Ascending aorta (tissue), 2 donors: ENCODE measurements at regions not wholly inside any gene's neighbourhood (a gene's known extent, or its start where the extent isn't known, plus 50 kb on each side); places are given as distances from the start of the nearest gene placed in this dataset.

Experiments
- DNase-seq, 2 donors: peaks; one replicate each; pipeline ENCODE4 v3.0.0-alpha.2; 2019; ENCODE audit warnings: low spot score in 2 of 2
- H3K27ac ChIP-seq, 2 donors: fragments of 200-600 bp; sonication (generic); one replicate each; pipeline ENCODE4 v1.5.1; 2016 to 2017; ENCODE audit warnings: mild to moderate bottlenecking in 1 of 2
- H3K27me3 ChIP-seq: fragments of 200-600 bp; sonication (generic); one replicate; pipeline ENCODE4 v1.5.1; 2017
- H3K36me3 ChIP-seq, 2 donors: fragments of 200-600 bp; sonication (generic); one replicate each; pipeline ENCODE4 v1.5.1; 2016
- H3K4me1 ChIP-seq, 2 donors: fragments of 200-600 bp; sonication (generic); one replicate each; pipeline ENCODE4 v1.5.1; 2016 to 2017; ENCODE audit warnings: mild to moderate bottlenecking in 1 of 2
- H3K4me3 ChIP-seq, 2 donors: fragments of 200-600 bp; sonication (generic); one replicate each; pipeline ENCODE4 v1.5.1; 2016 to 2017; ENCODE audit warnings: mild to moderate bottlenecking in 1 of 2
- H3K9me3 ChIP-seq, 2 donors: fragments of 200-600 bp; sonication (generic); one replicate each; pipeline ENCODE4 v1.5.1; 2016
- intact Hi-C: fragments of 100-400 bp; cut with DNase I; formaldehyde crosslinking; loops from one replicate; pipeline ENCODE4 v1.15.1; 2023
- TF ChIP-seq, protein P1 (sequence below), 3 experiments: fragments of 200-600 bp in 2 of 3; fragments of 450-650 bp in 1 of 3; sonication (generic) in 2 of 3; IDR thresholded peaks; one replicate each; pipeline ENCODE4 v1.5.1; 2016 to 2019; ENCODE audit warnings: antibody characterized with exemption in 3 of 3, mild to moderate bottlenecking in 1 of 3, moderate library complexity in 1 of 3

DNA sequence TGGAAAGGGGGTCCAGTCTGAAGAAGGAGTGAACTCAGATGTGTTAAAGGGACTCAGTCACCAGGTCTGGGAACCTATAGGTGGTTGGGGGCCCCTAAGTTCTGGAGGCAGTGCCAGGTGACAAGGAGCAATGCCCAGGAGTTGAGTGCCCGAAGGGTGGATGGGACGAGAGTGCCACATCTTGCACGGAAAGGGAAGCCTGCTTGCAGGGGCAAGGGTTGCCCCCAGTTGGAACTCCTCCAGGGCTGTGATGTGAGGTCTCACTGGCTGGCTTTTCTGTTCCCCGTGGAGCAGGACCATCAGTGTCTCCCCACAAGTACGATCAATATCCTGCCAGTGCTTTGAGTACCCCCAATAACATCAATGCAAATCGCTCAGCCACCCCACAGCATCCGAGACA is 107.3 kb downstream of the TOMM20 start:
- TF ChIP-seq, protein P1, sequence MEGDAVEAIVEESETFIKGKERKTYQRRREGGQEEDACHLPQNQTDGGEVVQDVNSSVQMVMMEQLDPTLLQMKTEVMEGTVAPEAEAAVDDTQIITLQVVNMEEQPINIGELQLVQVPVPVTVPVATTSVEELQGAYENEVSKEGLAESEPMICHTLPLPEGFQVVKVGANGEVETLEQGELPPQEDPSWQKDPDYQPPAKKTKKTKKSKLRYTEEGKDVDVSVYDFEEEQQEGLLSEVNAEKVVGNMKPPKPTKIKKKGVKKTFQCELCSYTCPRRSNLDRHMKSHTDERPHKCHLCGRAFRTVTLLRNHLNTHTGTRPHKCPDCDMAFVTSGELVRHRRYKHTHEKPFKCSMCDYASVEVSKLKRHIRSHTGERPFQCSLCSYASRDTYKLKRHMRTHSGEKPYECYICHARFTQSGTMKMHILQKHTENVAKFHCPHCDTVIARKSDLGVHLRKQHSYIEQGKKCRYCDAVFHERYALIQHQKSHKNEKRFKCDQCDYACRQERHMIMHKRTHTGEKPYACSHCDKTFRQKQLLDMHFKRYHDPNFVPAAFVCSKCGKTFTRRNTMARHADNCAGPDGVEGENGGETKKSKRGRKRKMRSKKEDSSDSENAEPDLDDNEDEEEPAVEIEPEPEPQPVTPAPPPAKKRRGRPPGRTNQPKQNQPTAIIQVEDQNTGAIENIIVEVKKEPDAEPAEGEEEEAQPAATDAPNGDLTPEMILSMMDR (IDR thresholded peaks at IDR 0.05), result no peak
- Histone ChIP-seq H3K36me3 (no peaks in the 10 kb centered on the region), H3K27me3 (no peaks in the 10 kb centered on the region), H3K9me3 (peaks cover 0 to 5% of the 10 kb centered on the region in 2 donors), H3K4me3 (no peak overlapping the region), H3K27ac (no peak overlapping the region), H3K4me1 (peaks cover 0 to 9% of the 10 kb centered on the region in 2 donors)
- intact Hi-C loops, result no loop called here
- no peak for DNase-seq

DNA sequence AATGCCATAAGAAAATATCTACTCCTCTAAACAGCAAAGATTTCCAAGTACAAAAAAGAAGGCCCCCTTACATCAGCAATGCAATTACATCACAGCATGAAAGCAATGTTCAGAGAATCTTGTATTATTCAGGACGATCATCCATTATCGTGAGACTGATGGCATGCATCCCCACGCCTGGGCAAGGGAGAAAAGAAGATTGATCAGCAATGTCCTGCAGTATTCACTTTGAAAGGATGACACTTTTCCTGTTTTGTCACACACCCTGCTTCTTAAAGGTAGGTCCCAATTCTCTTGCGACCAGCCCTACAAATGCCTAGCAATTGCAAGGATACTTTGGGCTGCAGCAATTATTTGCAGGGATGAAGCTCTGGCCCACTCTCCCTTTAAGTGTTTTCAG is 108.7 kb downstream of the TOMM20 start:
- Histone ChIP-seq H3K36me3 (no peaks in the 10 kb centered on the region), H3K4me1 (peaks cover 0 to 9% of the 10 kb centered on the region in 2 donors), H3K9me3 (peaks cover 0 to 5% of the 10 kb centered on the region in 2 donors), H3K27ac (no peak overlapping the region), H3K27me3 (no peaks in the 10 kb centered on the region), H3K4me3 (no peak overlapping the region)
- TF ChIP-seq, protein P1 (IDR thresholded peaks at IDR 0.05), result no peak
- DNase-seq, result no peak
- intact Hi-C loops, result no loop called here

DNA sequence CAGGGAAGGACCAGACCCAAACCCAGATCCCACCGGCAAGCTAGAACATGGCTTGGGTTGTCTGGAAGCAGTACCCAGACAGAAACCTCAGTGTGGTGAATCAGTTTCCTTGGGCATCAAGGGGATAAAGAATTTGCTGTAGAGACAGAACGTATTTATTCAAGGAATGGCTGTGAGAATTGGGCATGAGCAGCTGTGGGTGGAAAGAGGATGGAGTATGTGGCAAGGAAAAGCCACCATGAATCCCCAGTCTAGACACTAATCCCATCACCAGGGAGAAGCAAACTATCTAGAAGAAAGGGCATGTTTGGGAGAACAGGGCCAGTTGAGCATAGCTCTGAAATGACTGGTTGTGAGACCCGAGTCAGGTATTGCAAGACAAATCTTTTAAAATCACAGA is 109.2 kb downstream of the TOMM20 start:
- no peaks in the 10 kb centered on the region for H3K36me3 ChIP-seq
- DNase-seq, result no peak
- intact Hi-C loops, result no loop called here
- no peaks in the 10 kb centered on the region for H3K27me3 ChIP-seq
- TF ChIP-seq, protein P1 (IDR thresholded peaks at IDR 0.05), result no peak
- H3K9me3 ChIP-seq, result peaks cover 0 to 5% of the 10 kb centered on the region in 2 donors
- H3K4me1 ChIP-seq, result peaks cover 0 to 9% of the 10 kb centered on the region in 2 donors
- H3K27ac ChIP-seq, result no peak overlapping the region
- H3K4me3 ChIP-seq, result no peak overlapping the region

DNA sequence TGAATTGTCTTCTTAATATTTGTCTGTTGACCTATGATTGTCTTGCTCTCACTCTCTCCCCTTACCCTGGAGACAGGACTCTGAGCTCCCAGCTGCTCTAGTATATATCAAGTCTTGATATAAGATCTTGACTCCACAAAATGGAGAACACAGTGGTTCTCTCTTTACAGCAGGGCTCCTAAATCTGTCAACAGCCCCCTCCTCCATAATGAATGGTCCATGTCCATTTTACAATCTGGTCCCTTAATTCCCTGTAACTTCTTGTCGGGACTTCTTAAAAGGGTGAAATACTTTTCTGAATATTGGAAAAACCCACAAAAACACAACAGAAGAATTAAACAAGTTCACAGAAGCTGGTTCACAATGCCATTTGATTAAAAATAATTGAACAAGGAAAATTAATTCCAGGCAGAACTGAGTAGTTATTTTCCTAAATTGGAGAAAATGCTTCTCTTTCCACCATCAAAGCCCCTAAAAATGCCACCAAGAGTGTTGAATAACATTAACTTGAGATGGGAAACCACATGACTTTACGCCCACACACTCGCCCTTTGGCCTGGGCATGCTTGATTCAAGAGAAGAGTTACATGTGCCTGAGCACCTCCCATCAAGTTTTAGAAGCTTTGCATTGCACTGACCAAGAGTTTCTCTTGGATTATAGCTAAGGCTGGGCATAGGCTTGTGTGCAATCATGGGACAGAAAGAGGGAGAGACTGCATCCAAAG is 109.8 kb downstream of the TOMM20 start:
- TF ChIP-seq, protein P1 (IDR thresholded peaks at IDR 0.05), result no peak
- intact Hi-C loops, result no loop called here
- Histone ChIP-seq H3K4me3 (no peak overlapping the region), H3K36me3 (no peaks in the 10 kb centered on the region), H3K4me1 (peaks cover 0 to 9% of the 10 kb centered on the region in 2 donors), H3K9me3 (peaks cover 0 to 5% of the 10 kb centered on the region in 2 donors), H3K27ac (no peak overlapping the region), H3K27me3 (no peaks in the 10 kb centered on the region)
- DNase-seq, result no peak

DNA sequence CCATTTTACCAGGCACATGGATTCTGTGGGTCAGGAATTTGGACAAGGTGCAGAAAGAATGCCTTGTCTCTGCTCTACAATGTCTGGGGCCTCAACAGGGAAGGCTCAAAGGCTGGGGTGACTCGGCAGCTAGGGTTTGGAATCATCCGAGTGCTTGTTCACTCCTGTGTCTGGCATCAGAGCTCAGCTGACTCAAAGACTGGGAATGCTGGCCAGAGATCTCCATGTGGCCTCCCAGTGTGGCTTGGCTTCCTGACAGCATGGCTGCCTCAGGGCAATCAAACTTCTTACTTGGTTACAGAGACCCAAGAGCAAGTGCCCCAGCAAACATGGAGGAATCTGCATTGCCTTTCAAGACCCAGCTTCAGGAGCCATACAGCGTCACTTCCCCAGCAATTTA is 110.5 kb downstream of the TOMM20 start:
- Histone ChIP-seq H3K4me1 (peaks cover 0 to 9% of the 10 kb centered on the region in 2 donors), H3K9me3 (peaks cover 0 to 5% of the 10 kb centered on the region in 2 donors), H3K36me3 (no peaks in the 10 kb centered on the region), H3K27ac (no peak overlapping the region), H3K4me3 (no peak overlapping the region), H3K27me3 (no peaks in the 10 kb centered on the region)
- no peak for DNase-seq
- intact Hi-C loops, result no loop called here
- TF ChIP-seq, protein P1 (IDR thresholded peaks at IDR 0.05), result no peak
